Mesenchymal stem cell (in vitro differentiated cells and primary cell): ENCODE measurements at regions not wholly inside any gene's neighbourhood (a gene's known extent, or its start where the extent isn't known, plus 50 kb on each side); places are given as distances from the start of the nearest gene placed in this dataset.
A peak's percentile ranks its signal among the peaks of the same experiment; 100 is the strongest.

Experiments used
- DNase-seq: peaks from one replicate; pipeline ENCODE4 v3.0.0-alpha.2; 2013
- H2AFZ ChIP-seq: one replicate; pipeline ENCODE4 v1.6.1; 2013; ENCODE audit warnings: low read depth, mild to moderate bottlenecking, control low read depth, inconsistent platforms, low read length, moderate library complexity
- H2AK5ac ChIP-seq: 2 replicates; pipeline ENCODE4 v1.6.1; 2013; ENCODE audit warnings: low read length, moderate library complexity, mild to moderate bottlenecking, inconsistent platforms; ENCODE audit not compliant: severe bottlenecking
- H2BK120ac ChIP-seq: one replicate; pipeline ENCODE4 v1.6.1; 2013; ENCODE audit warnings: low read depth, mild to moderate bottlenecking, inconsistent platforms, low read length, moderate library complexity
- H2BK12ac ChIP-seq, 2 experiments: one replicate each; pipeline ENCODE4 v1.6.1; 2013; ENCODE audit warnings: inconsistent platforms in 2 of 2, low read length in 2 of 2, mild to moderate bottlenecking in 2 of 2, moderate library complexity in 2 of 2, control low read depth in 1 of 2
- H2BK15ac ChIP-seq: one replicate; pipeline ENCODE4 v1.6.1; 2013; ENCODE audit warnings: mild to moderate bottlenecking, low read depth, inconsistent platforms; ENCODE audit not compliant: poor library complexity, severe bottlenecking
- H2BK5ac ChIP-seq: 2 replicates; pipeline ENCODE4 v1.6.1; 2013; ENCODE audit warnings: low read depth, mild to moderate bottlenecking, low read length, control low read depth, inconsistent platforms; ENCODE audit not compliant: poor library complexity, severe bottlenecking
- H3K14ac ChIP-seq, 2 experiments: one replicate each; pipeline ENCODE4 v1.6.1; 2013; ENCODE audit warnings: inconsistent platforms in 2 of 2, low read length in 2 of 2, control low read depth in 1 of 2, mild to moderate bottlenecking in 1 of 2, moderate library complexity in 1 of 2
- H3K18ac ChIP-seq, 2 experiments: one replicate each; pipeline ENCODE4 v1.6.1; 2013; ENCODE audit warnings: inconsistent platforms in 2 of 2, low read length in 2 of 2, control low read depth in 1 of 2, low read depth in 1 of 2, mild to moderate bottlenecking in 1 of 2
- H3K23ac ChIP-seq, 2 experiments: one replicate each; pipeline ENCODE4 v1.6.1; 2013; ENCODE audit warnings: inconsistent platforms in 2 of 2, low read length in 2 of 2, mild to moderate bottlenecking in 2 of 2, moderate library complexity in 2 of 2, control low read depth in 1 of 2
- H3K27ac ChIP-seq: 2 replicates; pipeline ENCODE4 v1.5.1; 2013; ENCODE audit warnings: mild to moderate bottlenecking, moderate library complexity, low read length, control low read depth, inconsistent platforms; ENCODE audit not compliant: poor library complexity, severe bottlenecking
- H3K27me3 ChIP-seq, 2 experiments: 2 replicates each; pipeline versions ENCODE4 v1.6.1 to v1.7.0; 2013; ENCODE audit warnings: low read length in 2 of 2, mild to moderate bottlenecking in 2 of 2, moderate library complexity in 2 of 2, control low read depth in 1 of 2, inconsistent platforms in 1 of 2; ENCODE audit not compliant: control insufficient read depth in 1 of 2, insufficient read depth in 1 of 2
- H3K36me3 ChIP-seq, 2 experiments: 2 replicates each; pipeline versions ENCODE4 v1.6.1 to v1.7.0; 2013; ENCODE audit warnings: low read length in 2 of 2, control low read depth in 1 of 2, inconsistent platforms in 1 of 2, low read depth in 1 of 2, mild to moderate bottlenecking in 1 of 2; ENCODE audit not compliant: insufficient read depth in 2 of 2, control insufficient read depth in 1 of 2
- H3K4ac ChIP-seq, 2 experiments: one replicate each; pipeline ENCODE4 v1.6.1; 2013; ENCODE audit warnings: inconsistent platforms in 2 of 2, low read length in 2 of 2, mild to moderate bottlenecking in 2 of 2, moderate library complexity in 2 of 2, control low read depth in 1 of 2, low read depth in 1 of 2
- H3K4me1 ChIP-seq: 2 replicates; pipeline ENCODE4 v1.6.1; 2013; ENCODE audit warnings: low read depth, low read length, control low read depth; ENCODE audit not compliant: control insufficient read depth, insufficient read depth
- H3K4me2 ChIP-seq: 2 replicates; pipeline ENCODE4 v1.6.1; 2013; ENCODE audit warnings: low read length, mild to moderate bottlenecking, inconsistent platforms; ENCODE audit not compliant: poor library complexity, severe bottlenecking
- H3K4me3 ChIP-seq, 2 experiments: 2 replicates each; pipeline versions ENCODE4 v1.5.1 to v1.7.0; 2013; ENCODE audit warnings: low read length in 2 of 2, mild to moderate bottlenecking in 2 of 2, control low read depth in 1 of 2, low read depth in 1 of 2; ENCODE audit not compliant: insufficient read depth in 1 of 2
- H3K79me1 ChIP-seq: replicated peaks from 2 replicates; pipeline ENCODE4 v1.6.1; 2013; ENCODE audit warnings: mild to moderate bottlenecking, control low read depth, low read length, inconsistent platforms; ENCODE audit not compliant: poor library complexity, severe bottlenecking
- H3K9ac ChIP-seq: 2 replicates; pipeline ENCODE4 v1.7.0; 2013; ENCODE audit warnings: mild to moderate bottlenecking, low read length, moderate library complexity
- H3K9me3 ChIP-seq: 2 replicates; pipeline ENCODE4 v1.7.0; 2013; ENCODE audit warnings: mild to moderate bottlenecking, low read length; ENCODE audit not compliant: control insufficient read depth
- H4K8ac ChIP-seq: one replicate; pipeline ENCODE4 v1.6.1; 2013; ENCODE audit warnings: inconsistent platforms, mild to moderate bottlenecking, low read length, moderate library complexity
- H4K91ac ChIP-seq: one replicate; pipeline ENCODE4 v1.6.1; 2013; ENCODE audit warnings: mild to moderate bottlenecking, low read length, inconsistent platforms
- WGBS: methylation state at CpG from one replicate; pipeline ENCODE4 v1.1.7; 2013; ENCODE audit warnings: mixed read lengths; 5-methylcytosine and 5-hydroxymethylcytosine counted together

- Histone ChIP-seq H2BK12ac (no peak overlapping the region), H3K9me3 (no peaks in the 10 kb centered on the region), H3K79me1 (no peaks in the 10 kb centered on the region), H3K27me3 (no peaks in the 10 kb centered on the region), H3K36me3 (no peaks in the 10 kb centered on the region), H2BK5ac (no peak overlapping the region), H2AK5ac (no peak overlapping the region), H3K4me2 (no peak overlapping the region), H3K23ac (no peak overlapping the region), H3K9ac (no peak overlapping the region), H3K4me1 (peaks cover 3% of the 10 kb centered on the region), H4K91ac (no peak overlapping the region), H2BK120ac (no peak overlapping the region), H3K18ac (no peak overlapping the region), H3K4ac (no peak overlapping the region), H3K4me3 (no peak overlapping the region), H2BK15ac (no peak overlapping the region), H4K8ac (no peak overlapping the region), H3K27ac (no peak overlapping the region), H3K14ac (no peak overlapping the region), H2AFZ (no peak overlapping the region)
- WGBS = 85% methylated on average over 5 of the region's 5 CpGs
- DNase-seq = no peak
Observed at GRCh38 chr13:109389456-109389855, 396.9 kb downstream of the IRS2 start.

- peaks cover 3% of the 10 kb centered on the region for H3K4me1 ChIP-seq
- no peak overlapping the region for H3K4ac ChIP-seq
- no peak overlapping the region for H3K4me2 ChIP-seq
- no peaks in the 10 kb centered on the region for H3K9me3 ChIP-seq
- H4K8ac ChIP-seq = no peak overlapping the region
- no peak overlapping the region for H3K9ac ChIP-seq
- H2BK120ac ChIP-seq = no peak overlapping the region
- no peak for DNase-seq
- H2BK5ac ChIP-seq = no peak overlapping the region
- no peak overlapping the region for H2AFZ ChIP-seq
- no peak overlapping the region for H3K27ac ChIP-seq
- no peaks in the 10 kb centered on the region for H3K27me3 ChIP-seq
- no peak overlapping the region for H3K14ac ChIP-seq
- no peaks in the 10 kb centered on the region for H3K79me1 ChIP-seq
- H3K18ac ChIP-seq = no peak overlapping the region
- no peak overlapping the region for H4K91ac ChIP-seq
- no peak overlapping the region for H2AK5ac ChIP-seq
- H3K23ac ChIP-seq = peak overlapping the region in 1 of 2 experiments; percentile 3
- H2BK15ac ChIP-seq = no peak overlapping the region
- 81% methylated on average over 7 of the region's 7 CpGs for WGBS
- H3K36me3 ChIP-seq = no peaks in the 10 kb centered on the region
- peak overlapping the region; percentile 21 to 28 for H2BK12ac ChIP-seq
- H3K4me3 ChIP-seq = no peak overlapping the region
Observed at GRCh38 chr13:109387471-109387870, 398.9 kb downstream of the IRS2 start.

GRCh38 chr13:109385242-109385560 is 401.2 kb downstream of the IRS2 start:
- Histone ChIP-seq H4K8ac (no peak overlapping the region), H3K4ac (no peak overlapping the region), H3K4me3 (no peak overlapping the region), H2AFZ (no peak overlapping the region), H3K27ac (no peak overlapping the region), H3K36me3 (no peaks in the 10 kb centered on the region), H3K9ac (no peak overlapping the region), H3K27me3 (no peaks in the 10 kb centered on the region), H3K4me1 (peaks cover 5% of the 10 kb centered on the region), H3K4me2 (no peak overlapping the region), H2BK12ac (peak overlapping the region in 1 of 2 experiments; percentile 69), H3K14ac (no peak overlapping the region), H2AK5ac (peak overlapping the region; percentile 73), H3K23ac (no peak overlapping the region), H2BK120ac (no peak overlapping the region), H2BK15ac (peak overlapping the region; percentile 2), H2BK5ac (no peak overlapping the region), H3K79me1 (no peaks in the 10 kb centered on the region), H3K18ac (no peak overlapping the region), H3K9me3 (no peaks in the 10 kb centered on the region), H4K91ac (peak overlapping the region; percentile 47)
- WGBS = 96% methylated on average over 7 of the region's 7 CpGs
- no peak for DNase-seq

GRCh38 chr13:109384491-109385241 is 401.7 kb downstream of the IRS2 start:
- Histone ChIP-seq H3K4ac (peak overlapping the region in 1 of 2 experiments; percentile 16), H3K9me3 (no peaks in the 10 kb centered on the region), H4K8ac (no peak overlapping the region), H2BK5ac (no peak overlapping the region), H3K9ac (no peak overlapping the region), H3K27ac (peak overlapping the region; percentile 61), H3K14ac (peak overlapping the region in 1 of 2 experiments; percentile 28), H3K23ac (no peak overlapping the region), H3K36me3 (no peaks in the 10 kb centered on the region), H3K4me1 (peaks cover 5% of the 10 kb centered on the region), H2BK120ac (no peak overlapping the region), H3K27me3 (no peaks in the 10 kb centered on the region), H2AK5ac (peak overlapping the region; percentile 20), H4K91ac (no peak overlapping the region), H3K4me3 (no peak overlapping the region), H3K79me1 (no peaks in the 10 kb centered on the region), H3K4me2 (no peak overlapping the region), H2AFZ (no peak overlapping the region), H2BK12ac (no peak overlapping the region), H3K18ac (no peak overlapping the region), H2BK15ac (no peak overlapping the region)
- WGBS = 86% methylated on average over 6 of the region's 7 CpGs
- peak; percentile 12 for DNase-seq
